ENCODE measurements at regions not wholly inside any gene's neighbourhood (a gene's known extent, or its start where the extent isn't known, plus 50 kb on each side); places are given as distances from the start of the nearest gene placed in this dataset.
A peak's percentile ranks its signal among the peaks of the same experiment; 100 is the strongest.
"Not testable (repeated sequence)": the region's sequence is repeated elsewhere in the genome, so short reads cannot be mapped to it uniquely, and the experiment has no call there.

DNA sequence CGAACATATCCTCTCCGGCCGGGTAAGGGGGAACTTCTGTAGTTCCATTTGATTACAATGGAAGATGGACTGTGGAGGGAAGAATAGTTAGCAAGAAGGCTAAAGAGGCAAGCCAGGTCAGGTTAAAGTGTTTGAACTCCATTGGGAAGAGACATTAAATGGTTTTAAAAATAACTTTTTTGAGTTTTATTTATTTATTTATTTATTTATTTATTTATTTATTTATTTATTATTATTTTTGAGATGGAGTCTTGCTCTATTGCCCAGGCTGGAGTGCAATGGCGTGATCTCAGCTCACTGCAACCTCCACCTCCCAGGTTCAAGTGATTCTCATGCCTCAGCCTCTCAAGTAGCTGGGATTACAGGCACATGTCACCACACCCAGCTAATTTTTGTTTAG, 441.9 kb downstream of the TOX3 start:
- DNase-seq (ENCODE audit: low spot score) = not testable (repeated sequence)

DNA sequence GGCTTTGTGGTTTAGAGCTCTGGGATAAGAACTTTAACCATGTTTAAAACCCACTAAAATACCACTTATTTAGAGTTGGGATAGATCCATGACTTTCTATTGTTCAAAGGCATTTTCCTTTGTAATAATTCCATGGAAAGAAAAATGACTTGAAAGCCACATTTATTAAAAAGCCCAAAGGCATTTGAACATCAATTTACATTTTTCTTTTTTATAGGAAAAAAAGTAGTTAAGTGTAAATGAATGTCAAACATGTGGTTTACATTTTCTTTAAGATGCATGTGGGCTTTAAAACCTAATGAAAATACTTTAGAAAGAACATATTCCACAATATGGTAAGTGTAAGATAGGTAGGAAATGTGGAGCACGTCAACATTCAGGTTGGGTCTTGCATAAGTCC, 443.2 kb downstream of the TOX3 start:
- no peak for DNase-seq (ENCODE audit: low spot score)

DNA sequence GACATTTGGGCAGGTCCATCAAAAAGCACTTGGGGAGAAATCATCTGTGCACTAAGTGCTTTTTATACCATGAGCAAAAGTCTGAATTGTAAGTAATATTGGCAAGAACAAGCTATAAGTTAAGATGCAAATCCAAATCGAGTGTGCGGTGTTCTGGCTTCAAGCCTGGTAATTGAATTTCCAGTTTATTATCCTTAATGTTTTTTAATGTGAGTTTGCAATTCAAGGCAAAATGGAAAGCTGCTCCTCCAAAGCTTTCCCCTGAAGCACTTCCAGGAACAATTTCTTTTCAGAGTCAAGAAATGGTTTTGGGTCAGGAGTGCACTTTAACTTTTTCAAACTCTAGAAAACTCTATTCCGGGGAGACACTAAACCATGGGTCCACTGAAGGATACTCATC, 445.7 kb downstream of the TOX3 start:
- no peak for DNase-seq (ENCODE audit: low spot score)

DNA sequence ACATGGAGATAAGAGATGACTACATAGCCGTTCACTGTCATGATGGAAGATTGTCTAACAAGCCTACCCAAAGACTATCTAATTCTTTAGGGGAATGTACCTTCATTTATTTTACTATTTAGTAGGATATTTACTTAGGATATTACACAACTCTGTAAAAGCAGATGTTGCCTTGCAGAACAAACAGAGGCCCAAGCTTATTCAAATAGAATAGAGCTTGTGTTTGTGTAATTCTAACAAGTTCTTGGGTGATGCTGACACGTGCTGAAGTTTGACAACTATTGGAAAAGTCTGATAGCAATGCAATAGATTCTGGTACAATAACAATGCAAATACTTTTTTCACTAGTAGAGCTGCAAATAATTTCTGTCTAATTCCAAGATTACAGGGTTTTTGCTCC, 447.6 kb downstream of the TOX3 start:
- no peak for DNase-seq (ENCODE audit: low spot score)

DNA sequence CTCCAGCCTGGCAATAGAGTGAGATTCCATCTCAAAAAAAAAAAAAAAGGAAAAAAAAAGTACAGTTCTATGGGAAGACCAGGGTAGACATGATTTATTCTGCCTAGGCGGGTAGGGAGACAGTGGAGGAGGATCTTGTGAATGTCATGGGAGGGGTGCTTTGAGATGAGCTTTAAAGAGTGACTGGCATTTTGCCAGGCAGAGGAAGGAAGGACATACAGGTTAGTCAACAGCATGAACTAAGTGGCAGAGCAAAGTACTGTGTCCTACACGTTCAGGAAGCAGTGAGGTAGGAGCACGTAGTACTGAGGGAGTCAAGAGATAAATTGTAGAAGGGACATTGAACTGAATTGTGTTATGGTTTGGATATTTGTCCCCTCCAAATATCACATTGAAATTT, 451.5 kb downstream of the TOX3 start:
- DNase-seq (ENCODE audit: low spot score) = no peak

DNA sequence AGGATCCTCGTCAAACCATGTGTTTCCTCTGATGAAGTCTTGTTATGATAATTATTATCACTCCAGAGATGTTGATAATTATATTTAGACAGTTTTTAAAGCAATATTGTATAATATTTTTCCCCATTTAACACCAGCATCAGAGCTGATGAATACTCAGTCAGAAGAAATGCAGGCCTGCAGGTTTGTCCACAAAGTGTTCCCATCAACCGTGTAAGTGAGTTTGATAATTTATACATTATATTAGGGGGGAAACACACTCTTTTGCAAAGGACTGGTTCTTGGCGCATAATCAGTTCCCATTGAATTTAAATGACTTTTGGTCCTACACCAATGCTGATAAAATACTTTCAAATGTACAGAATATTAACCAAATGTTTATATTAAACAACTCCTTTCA, 454.8 kb downstream of the TOX3 start:
- no peak for DNase-seq (ENCODE audit: low spot score)

DNA sequence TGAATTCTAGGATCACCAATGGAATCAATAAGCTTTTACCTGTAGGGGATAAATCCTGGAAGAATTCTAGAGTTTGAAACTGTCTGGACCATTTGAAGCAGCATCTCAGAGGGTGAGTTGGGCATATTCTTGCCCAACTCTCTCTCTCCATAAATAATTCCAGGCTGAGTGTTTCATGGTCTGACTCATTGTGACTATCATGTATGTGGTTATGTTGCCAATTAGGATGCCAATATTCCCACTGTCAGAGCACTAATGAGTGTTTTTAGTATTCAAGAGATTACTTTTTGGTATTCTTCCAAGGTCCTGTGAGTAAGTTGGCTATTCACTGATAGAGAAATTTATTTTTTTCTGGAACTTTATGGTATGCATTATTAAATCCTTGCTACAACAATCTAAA, 456.9 kb downstream of the TOX3 start:
- peak; percentile 54 for DNase-seq (ENCODE audit: low spot score)

DNA sequence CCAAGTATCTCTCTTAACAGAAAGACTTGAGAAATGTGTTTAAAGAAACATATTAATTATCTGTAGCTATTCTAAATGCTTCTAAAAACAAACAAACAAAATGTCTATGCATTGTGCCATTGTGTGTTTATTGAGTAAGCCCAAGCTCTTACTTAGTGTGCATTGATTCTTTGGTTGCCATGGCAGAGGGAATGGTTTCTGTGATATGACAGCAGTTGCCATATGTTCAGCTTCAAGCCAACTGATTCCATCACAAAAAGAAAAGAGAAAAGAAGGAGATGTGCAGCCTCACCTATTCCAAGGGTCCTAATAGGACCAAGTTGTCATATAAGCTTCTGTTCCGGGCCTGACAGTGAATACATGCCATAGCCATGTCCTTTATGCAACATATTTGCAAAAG, 457.5 kb downstream of the TOX3 start:
- DNase-seq (ENCODE audit: low spot score) = no peak

DNA sequence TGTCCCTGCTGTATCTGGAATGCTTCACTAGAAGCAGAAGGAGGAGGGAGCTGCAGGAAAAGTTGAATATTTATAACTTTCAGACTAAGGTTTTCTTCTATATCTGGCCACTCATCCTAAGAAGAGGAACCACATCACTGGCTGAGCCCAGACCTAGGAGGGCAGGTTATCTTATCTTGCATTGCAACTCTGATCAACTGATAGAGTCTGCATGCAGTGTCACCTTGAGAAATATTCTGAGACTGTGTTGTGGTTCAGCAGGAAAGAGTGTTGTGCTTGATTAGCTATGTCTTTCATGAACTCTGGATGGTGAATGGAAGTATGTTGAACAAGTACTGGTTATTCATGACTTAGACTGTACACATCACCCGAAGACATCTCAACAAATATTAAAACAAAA, 460.0 kb downstream of the TOX3 start:
- no peak for DNase-seq (ENCODE audit: low spot score)

DNA sequence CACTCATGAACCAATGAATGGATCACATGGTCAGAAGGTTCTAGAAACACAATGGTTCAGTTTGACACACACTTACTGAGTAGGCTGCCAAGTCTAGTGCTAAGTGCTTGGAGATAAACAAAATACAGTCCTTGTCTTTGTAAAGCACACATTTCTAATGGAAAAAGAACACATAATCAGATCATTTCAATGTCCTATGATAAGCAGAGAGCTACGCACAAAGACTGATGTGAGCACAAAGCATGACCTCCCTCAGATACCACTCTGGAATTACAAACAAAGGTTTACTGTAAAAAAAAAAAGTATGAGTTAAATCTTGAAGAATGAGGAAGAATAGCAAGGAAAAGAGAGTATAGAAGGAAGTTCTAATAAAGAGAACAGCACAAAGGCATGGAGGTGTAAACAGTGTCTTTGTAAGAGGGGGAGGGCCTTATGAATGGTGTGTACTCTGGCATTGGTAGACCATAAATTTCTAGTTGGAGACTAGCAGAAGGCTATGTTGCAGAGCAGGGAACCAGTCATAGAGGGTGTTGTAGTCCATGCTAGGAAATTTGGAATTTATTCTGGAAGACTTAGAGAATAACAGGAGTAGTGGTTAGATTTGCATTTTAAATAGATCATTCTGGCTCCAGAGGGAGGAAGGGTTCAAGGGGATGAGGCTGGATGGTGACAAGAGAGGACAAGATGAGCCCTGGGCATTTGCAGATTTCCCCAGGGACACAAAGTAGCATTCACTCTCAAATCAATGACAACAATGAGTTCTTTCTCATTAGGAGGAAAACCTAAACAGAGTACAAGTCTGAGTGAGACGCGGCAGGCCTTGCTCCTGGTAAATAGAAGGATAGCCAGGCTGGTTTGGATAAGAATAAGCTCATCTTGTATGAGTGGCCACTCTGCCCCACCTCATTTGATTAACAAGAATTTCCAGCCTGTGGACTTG, 468.0 kb downstream of the TOX3 start:
- DNase-seq (ENCODE audit: low spot score) = no peak

DNA sequence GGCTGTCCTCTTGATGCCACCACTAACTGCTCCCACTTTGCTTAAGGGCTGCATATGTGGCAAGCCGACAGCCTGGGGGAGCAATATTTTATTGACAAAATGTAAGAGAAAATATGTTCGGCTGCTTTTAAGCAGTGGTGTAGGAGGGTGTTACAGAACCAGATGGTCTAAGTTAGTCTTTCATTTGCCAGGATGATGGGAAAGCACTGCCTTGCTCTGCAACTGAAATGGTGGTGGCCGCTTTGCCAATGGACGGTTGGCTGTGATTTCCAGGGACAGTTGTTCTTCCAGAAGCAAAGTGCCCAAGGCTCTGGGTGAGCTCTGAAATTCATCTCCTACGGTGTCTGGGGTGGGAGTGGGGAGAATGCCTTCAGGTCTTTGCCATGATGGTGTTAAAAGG, 469.3 kb downstream of the TOX3 start:
- no peak for DNase-seq (ENCODE audit: low spot score)

DNA sequence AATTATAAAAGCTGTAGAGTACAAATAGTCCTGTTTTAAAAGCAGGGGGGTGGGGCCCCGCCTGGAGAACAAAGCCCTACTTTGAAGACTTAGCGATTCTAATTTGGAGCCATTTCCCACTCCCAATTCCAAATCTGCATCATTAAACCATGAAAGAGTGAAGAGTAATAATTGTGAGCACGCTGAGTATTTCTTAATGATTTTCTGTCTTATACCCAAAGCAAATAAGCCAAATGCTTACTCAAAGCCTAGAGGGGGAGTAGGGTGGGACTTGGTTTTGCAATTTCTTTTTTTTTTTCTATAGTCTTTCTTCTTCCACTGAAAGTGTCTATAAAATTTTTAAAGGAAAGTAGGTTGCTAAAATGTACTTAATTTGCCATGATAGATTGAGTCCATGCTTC, 470.1 kb downstream of the TOX3 start:
- DNase-seq (ENCODE audit: low spot score) = no peak

DNA sequence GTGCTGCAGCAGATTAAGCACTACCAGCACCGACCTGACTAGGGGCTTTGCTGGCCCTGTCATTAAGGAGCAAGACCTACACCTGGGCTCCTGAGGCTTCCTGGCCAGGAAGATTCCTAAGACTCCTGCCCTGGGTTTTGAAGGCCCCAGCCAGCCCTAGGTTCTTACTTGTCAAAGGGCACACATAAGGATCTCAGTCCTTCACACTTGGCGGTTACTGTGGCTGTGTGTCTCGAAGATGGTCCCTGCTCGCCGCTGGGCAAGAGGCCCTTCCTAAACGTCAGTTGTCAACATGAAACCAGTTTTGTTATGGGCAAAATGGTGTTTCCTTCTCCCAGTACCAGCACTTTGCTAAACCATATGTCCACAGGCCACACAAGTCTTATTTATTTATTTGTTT, 470.6 kb downstream of the TOX3 start:
- DNase-seq (ENCODE audit: low spot score) = no peak

DNA sequence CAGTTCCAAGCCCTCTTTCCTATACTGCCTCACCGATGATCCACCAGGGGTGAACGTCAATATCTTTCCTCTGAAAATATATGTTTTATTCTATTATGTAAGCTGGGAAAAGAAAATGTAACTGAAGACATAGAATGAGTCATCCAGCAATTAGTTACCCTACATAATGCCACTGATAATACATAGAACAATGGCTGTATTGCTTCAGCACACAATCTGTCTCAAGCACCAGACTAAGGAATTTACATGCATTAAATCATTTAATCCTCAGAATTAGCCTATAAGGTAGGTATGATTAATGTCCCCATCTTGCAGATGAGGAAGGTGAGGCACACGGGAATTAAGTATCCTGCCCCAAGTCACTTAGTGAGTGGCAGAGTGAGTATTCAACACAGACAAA, 472.8 kb downstream of the TOX3 start:
- DNase-seq (ENCODE audit: low spot score) = no peak

DNA sequence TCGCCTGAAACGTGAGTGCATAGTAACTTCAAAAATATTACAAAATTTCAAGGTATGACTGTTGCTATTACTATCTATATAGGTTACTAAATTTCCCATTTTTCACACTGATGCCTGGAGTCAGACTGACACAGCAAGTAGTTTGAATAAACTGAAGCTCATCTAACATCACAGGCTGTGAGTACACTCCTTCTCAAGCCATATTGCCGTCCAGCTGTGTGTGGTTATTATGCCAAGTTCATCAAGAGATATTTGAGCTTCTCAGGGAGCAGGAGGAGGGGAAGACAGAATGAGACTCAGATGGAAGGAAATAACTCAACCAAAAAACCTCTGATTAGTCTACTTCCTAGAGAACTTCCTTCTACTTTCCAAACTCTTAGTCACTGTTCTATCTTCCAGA, 473.9 kb downstream of the TOX3 start:
- DNase-seq (ENCODE audit: low spot score) = no peak

DNA sequence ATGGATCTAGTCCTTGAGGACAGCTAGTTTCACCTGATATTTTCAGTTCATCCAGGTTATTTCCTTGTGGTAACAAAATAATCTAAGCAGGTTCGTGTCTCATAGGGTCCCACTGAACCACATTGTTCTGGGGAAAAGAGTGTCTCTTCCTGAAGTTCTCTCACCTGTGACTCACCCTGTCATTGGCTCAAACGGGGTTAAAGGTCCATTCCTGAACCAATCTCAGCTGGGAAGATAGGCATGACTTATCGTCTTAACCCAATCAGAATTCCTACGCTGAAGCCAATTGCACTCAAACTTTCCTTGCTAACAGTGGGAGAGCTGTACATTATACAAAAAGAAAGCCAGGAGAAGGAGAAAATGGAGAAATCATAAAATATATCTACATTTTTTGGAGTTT, 475.8 kb downstream of the TOX3 start:
- DNase-seq (ENCODE audit: low spot score) = peak; percentile 0

DNA sequence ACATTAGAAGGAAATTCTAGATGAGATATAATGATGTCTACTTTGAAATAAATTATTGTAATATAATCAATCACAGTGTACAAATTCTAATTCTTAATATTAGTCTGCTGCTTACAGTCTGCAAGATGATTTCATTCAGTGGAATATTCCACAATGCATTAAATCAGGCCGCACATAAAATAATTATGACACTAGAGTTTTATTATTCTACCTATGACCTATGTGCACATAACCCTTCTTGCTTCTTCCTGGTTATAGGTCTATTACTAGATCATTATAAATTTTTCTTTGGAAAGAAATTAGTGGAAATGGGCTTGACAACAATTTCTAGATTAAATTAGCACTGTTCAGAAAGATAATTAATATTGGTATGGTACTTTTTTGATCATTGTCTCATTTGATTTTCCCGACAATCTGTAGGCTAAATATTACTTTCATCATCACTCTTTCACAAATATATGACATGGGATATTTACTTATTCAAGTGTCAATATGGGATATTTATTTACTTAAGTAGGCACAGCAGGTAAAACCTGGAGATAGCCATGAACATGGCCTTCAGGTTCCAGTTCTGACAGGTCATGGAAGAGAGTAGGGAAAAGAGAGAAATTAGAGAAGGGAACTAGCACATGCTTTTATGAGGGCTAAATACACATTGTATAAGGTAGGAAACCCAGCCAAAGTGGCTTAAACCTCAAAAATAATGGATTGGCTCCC, 476.4 kb downstream of the TOX3 start:
- no peak for DNase-seq (ENCODE audit: low spot score)

DNA sequence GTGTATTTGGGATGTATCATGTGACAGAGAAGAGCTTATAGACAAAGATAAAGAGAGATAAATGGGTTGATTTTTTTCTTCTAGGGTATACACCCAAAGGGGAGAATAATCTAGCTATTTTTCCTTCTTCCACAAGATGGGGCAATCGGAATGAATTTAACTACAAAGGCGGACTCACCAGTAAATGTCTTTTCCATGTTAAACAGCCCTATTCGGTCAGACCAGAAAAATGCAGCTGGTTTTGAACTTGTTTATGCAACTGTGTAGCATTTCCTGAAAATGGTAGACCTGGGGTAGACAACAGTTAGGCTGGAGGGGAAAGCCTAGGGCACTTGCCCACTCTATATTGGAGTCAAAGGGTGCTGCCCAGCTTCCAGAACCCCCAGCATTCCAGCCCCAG, 477.1 kb downstream of the TOX3 start:
- DNase-seq (ENCODE audit: low spot score) = peak; percentile 52

DNA sequence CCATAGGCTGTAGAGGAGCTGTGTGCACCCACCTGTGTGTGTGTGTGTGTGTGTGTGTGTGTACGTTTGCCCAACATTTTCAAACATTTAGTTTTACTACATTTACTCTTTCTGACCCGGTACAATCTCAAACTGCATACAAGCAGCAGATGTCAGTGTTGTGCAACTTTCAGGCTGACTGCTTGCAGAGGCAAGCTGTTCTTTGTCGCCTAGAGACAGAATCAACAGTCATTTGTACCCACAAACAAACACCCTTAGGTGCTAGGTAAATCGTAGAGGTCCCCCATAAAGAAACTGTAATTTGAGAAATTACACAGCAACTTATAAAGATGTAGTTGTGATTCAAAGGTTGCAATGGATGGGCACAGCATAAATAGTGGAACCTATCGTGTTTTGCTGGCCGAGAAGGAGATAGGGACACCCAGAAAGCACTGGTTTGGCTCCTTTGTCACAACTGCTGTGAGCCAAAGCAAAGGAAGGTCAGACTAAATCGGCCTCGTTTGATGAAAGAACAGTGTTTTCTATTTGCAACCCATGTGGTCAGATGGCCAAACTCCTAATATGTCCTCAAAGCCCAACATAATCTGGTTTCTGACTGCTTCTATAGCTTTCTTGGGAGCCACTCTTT, 478.4 kb downstream of the TOX3 start:
- DNase-seq (ENCODE audit: low spot score) = peak; percentile 42

DNA sequence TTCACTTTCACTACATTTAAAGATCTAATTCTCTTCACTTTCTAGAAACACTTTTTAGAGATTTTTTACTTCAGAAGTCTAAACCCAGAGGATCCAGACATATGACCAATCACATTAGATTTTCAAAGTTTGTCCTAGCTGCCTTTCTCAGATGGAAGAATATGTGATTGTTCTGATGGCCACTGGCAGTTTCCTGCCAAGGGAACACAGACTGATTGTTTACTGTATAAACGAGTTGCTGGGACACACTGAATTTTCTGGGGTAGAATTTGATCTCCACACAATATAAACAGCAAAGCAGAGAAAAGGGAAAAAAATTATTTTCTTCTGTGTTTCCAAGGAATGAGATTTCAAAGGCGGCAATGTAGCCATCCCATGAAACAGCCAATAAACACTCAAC, 480.0 kb downstream of the TOX3 start:
- no peak for DNase-seq (ENCODE audit: low spot score)

DNA sequence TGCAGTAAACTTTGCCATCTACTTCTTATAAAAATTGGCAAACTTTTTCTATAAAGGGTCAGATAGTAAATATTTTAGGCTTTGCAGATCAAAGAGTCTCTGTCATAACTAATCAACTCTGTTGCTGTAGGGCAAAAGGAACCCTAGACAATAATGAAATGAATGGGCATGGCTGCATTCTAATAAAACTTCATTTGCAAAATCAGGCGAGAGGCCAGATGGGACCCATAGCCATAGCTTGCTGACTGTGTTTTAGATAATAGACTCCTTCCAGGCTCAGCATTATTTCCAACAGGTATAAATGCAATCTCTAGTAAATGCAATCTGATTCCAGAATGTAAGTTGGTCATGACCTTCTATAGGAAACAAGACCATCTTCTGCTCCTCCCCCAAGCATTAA, 490.7 kb downstream of the TOX3 start:
- DNase-seq (ENCODE audit: low spot score) = no peak

DNA sequence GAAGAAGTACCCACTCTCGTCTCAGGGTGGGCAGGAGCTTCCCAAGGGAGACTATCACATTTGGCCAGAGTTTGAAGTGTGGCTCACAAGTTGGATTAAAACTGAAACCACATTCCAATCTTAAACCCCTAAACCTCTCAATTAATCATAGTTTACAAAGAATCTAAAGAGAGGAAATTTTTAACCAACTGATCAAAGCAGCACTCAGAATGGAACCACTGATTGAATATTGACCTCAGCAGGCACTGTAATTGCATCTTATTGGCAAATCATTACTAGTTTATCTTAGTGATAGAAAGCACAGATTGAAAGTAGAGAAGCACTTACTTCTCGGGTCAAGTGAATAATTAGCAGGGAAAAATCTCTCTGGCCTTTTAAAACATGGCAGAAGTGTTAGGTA, 491.6 kb downstream of the TOX3 start:
- no peak for DNase-seq (ENCODE audit: low spot score)

DNA sequence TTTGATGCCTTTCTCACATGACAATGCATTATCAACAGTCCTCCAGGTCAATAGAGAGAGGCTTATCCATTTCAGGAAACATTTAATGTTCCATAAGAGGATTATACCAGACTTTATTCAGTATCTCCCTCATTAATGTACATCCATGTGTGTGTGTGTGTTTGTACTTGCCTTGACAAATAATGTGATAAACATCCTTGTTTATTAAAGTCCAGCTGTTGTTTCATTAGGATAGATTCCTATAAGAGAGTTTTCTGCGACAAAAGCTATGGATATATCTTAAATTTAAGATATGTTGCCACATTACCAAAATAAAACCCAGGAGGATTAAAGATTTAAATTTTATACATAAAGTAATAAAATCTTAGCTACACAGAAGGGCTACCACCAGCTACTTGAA, 492.6 kb downstream of the TOX3 start:
- no peak for DNase-seq (ENCODE audit: low spot score)

Measured in RKO (cell line).